ENCODE measurements at regions not wholly inside any gene's neighbourhood (a gene's known extent, or its start where the extent isn't known, plus 50 kb on each side); places are given as distances from the start of the nearest gene placed in this dataset.

GRCh38 chr20:24825591-24825990 is 123.5 kb upstream of the CST7 start:
- Histone ChIP-seq H4K20me1 (ENCODE audit: insufficient read depth, low read length) (no peaks in the 10 kb centered on the region), H3K27ac (ENCODE audit: low read length) (no peak overlapping the region), H3K4me2 (ENCODE audit: low read depth, low read length) (no peak overlapping the region), H2AFZ (ENCODE audit: low read length) (no peak overlapping the region), H3K4me3 (ENCODE audit: low read length) (no peak overlapping the region), H3K9ac (ENCODE audit: low read length) (no peak overlapping the region), H3K27me3 (replicated peaks; ENCODE audit: insufficient read depth, low read length) (no peaks in the 10 kb centered on the region), H3K9me3 (replicated peaks; ENCODE audit: insufficient read depth, low read length) (no peaks in the 10 kb centered on the region), H3K79me2 (ENCODE audit: low read length) (no peaks in the 10 kb centered on the region), H3K36me3 (replicated peaks; ENCODE audit: insufficient read depth, low read length) (no peaks in the 10 kb centered on the region), H3K9me2 (replicated peaks; ENCODE audit: insufficient read depth, low read length) (no peaks in the 10 kb centered on the region), H3F3A (ENCODE audit: insufficient read depth, low read length) (no peaks in the 10 kb centered on the region), H3K4me1 (ENCODE audit: low read length) (no peaks in the 10 kb centered on the region; the same call in 1 of the 2 replicates)
- TF ChIP-seq EZH2 (optimal IDR thresholded peaks at IDR 0.05; ENCODE audit: low read depth, low read length) (no peak), CTCF (IDR thresholded peaks at IDR 0.05; ENCODE audit: low read length) (no peak), EZH2phosphoT487 (IDR thresholded peaks at IDR 0.05; ENCODE audit: low read length) (no peak)
- DNase-seq, result no peak

GRCh38 chr20:24827603-24828295 is 121.3 kb upstream of the CST7 start:
- Histone ChIP-seq H3K27me3 (replicated peaks; ENCODE audit: insufficient read depth, low read length) (no peaks in the 10 kb centered on the region), H3K36me3 (replicated peaks; ENCODE audit: insufficient read depth, low read length) (no peaks in the 10 kb centered on the region), H3K27ac (ENCODE audit: low read length) (no peak overlapping the region), H3K9me3 (replicated peaks; ENCODE audit: insufficient read depth, low read length) (no peaks in the 10 kb centered on the region), H3K4me2 (ENCODE audit: low read depth, low read length) (no peak overlapping the region), H3K9me2 (replicated peaks; ENCODE audit: insufficient read depth, low read length) (no peaks in the 10 kb centered on the region), H3K79me2 (ENCODE audit: low read length) (no peaks in the 10 kb centered on the region), H3K4me3 (ENCODE audit: low read length) (no peak overlapping the region), H2AFZ (ENCODE audit: low read length) (no peak overlapping the region), H3F3A (ENCODE audit: insufficient read depth, low read length) (no peaks in the 10 kb centered on the region), H4K20me1 (ENCODE audit: insufficient read depth, low read length) (no peaks in the 10 kb centered on the region), H3K9ac (ENCODE audit: low read length) (no peak overlapping the region), H3K4me1 (ENCODE audit: low read length) (peaks cover 9% of the 10 kb centered on the region)
- TF ChIP-seq CTCF (IDR thresholded peaks at IDR 0.05; ENCODE audit: low read length) (no peak), EZH2phosphoT487 (IDR thresholded peaks at IDR 0.05; ENCODE audit: low read length) (no peak), EZH2 (optimal IDR thresholded peaks at IDR 0.05; ENCODE audit: low read depth, low read length) (no peak)
- DNase-seq, result no peak

GRCh38 chr20:24828992-24829648 is 119.9 kb upstream of the CST7 start:
- Histone ChIP-seq H3K9me3 (replicated peaks; ENCODE audit: insufficient read depth, low read length) (no peaks in the 10 kb centered on the region), H3K4me1 (ENCODE audit: low read length) (peaks cover 9% of the 10 kb centered on the region), H2AFZ (ENCODE audit: low read length) (no peak overlapping the region), H3K9ac (ENCODE audit: low read length) (no peak overlapping the region), H3K27me3 (replicated peaks; ENCODE audit: insufficient read depth, low read length) (no peaks in the 10 kb centered on the region), H3F3A (ENCODE audit: insufficient read depth, low read length) (no peaks in the 10 kb centered on the region), H3K36me3 (replicated peaks; ENCODE audit: insufficient read depth, low read length) (no peaks in the 10 kb centered on the region), H3K79me2 (ENCODE audit: low read length) (no peaks in the 10 kb centered on the region), H4K20me1 (ENCODE audit: insufficient read depth, low read length) (no peaks in the 10 kb centered on the region), H3K27ac (ENCODE audit: low read length) (no peak overlapping the region), H3K4me3 (ENCODE audit: low read length) (no peak overlapping the region), H3K9me2 (replicated peaks; ENCODE audit: insufficient read depth, low read length) (no peaks in the 10 kb centered on the region), H3K4me2 (ENCODE audit: low read depth, low read length) (no peak overlapping the region)
- no peak for DNase-seq
- TF ChIP-seq CTCF (IDR thresholded peaks at IDR 0.05; ENCODE audit: low read length), result no peak
- TF ChIP-seq EZH2 (optimal IDR thresholded peaks at IDR 0.05; ENCODE audit: low read depth, low read length), result no peak
- no peak for TF ChIP-seq EZH2phosphoT487 (IDR thresholded peaks at IDR 0.05; ENCODE audit: low read length)
